ENCODE measurements at regions not wholly inside any gene's neighbourhood (a gene's known extent, or its start where the extent isn't known, plus 50 kb on each side); places are given as distances from the start of the nearest gene placed in this dataset.

GRCh38 chr6:113599444-113599843, 257.7 kb upstream of the MARCKS start:
- DNase-seq = no peak

DNA sequence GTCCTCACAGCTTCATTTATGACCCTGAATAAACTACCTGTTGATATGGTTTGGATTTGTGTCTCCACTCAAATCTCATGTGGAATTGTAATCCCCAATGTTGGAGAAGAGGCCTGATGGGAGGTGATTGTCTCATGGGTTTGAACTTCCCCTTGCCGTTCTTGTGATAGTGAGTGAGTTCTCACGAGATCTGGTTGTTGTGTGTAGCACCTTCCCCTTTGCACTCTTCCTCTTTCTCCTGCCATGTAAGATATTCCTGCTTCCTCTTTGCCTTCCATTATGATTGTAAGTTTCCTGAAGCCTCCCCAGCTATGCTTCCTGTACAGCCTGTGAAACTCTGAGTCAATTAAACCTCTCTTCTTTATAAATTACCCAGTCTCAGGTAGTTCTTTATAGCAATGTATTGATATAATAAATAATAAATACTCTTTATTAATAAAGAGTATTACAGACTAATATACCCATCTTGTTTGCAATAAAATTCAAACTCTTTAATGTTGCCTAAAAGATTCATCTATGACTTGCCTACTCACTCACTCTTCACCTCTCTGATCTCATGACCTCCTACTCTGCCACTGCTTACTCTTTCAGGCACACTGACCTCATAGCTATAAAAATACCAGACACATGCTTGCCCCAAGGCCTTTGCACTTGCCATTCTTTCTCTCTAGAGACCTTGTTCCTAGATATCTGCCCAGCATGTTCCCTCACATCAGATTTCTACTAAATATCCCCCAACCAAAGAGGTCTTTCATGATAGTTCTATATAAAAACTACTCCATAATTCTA, 256.4 kb upstream of the MARCKS start:
- DNase-seq = no peak

GRCh38 chr6:113607821-113608545, 249.2 kb upstream of the MARCKS start:
- no peak for DNase-seq

DNA sequence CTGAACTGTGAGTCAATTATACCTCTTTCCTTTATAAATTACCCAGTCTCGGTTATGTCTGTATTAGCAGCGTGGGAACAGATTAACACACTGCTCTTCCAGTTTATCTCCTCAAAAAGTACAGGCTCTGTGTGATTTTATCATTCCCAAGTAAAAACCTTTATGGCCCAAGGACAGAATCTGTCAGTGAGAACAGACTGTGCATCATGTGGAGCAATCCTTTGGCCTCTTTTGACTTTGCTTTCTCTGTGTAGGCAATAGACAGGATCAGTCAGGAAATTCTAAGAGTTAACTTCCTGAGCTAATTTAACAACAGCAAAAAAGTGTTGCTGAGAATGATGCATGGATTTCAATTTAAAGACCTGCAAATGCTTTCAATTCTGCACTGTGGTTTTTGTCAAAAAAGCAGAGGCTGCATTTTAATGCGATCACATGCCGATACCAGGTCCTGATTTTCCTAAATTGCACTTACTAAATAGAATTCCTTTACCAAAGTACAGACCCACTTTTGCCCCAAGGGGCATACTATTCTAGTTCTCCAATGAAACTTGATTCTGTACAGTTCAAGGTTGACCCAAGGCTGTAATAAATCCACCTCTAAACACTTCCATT, 246.7 kb upstream of the MARCKS start:
- no peak for DNase-seq

- no peak for DNase-seq
These were observed 240.4 kb upstream of the MARCKS start for GRCh38 chr6:113616701-113617274.

DNA sequence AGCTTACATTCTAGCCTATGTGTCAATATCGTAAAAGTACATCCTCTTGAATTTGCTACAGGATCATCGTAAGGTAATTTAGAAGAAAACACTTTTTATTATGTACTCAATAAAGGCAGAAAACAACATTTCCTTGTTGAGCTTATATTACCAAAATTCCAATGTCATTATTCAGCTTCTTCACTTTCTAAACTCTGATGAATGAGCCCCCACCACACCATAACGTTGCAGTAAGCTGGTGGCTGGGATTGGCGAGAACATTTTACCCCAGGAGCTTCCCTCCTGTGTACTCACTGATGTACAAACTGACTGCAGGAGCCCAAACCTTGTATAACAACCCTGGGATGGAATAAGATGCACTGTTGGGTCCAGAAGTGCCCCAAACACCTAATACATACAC, 238.1 kb upstream of the MARCKS start:
- DNase-seq = no peak

DNA sequence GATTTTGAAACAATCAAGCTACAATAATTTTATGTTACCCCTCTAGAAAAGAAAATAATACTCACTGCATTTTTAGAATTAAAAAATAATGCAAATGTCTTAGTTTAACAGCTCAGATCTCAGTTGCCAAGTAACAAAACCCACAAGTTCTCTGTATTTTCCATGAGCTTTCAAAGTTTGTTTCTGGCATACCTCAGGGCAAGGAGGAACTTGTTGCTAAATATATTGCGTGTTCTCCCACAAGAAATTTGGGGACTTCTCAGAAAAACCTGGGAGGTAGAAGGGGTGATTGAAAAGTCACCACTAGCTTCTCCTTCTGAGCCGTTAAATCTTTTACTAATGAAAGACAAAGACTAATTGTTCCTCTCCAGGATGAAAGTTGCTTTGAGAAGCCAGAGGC, 236.8 kb upstream of the MARCKS start:
- DNase-seq = no peak

DNA sequence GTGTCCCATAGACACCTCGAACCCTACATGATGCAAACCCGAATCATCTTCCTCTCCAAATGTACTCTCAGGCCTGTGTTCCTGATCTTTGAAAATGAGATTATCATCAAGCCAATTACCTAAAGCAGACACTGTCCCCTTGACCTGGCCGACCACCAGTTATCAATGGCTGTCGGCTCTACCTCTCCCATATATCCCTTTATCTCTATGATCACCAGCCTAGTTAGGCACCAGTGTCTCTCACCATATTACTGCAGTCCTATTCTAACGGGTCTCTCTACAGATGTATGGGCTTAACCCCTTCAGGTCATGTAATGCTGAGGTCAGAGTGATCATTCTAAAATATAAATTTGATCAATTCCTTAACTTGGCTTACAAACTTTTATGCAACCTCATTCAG, 234.9 kb upstream of the MARCKS start:
- no peak for DNase-seq

GRCh38 chr6:113623129-113623528, 234.0 kb upstream of the MARCKS start:
- DNase-seq = no peak

DNA sequence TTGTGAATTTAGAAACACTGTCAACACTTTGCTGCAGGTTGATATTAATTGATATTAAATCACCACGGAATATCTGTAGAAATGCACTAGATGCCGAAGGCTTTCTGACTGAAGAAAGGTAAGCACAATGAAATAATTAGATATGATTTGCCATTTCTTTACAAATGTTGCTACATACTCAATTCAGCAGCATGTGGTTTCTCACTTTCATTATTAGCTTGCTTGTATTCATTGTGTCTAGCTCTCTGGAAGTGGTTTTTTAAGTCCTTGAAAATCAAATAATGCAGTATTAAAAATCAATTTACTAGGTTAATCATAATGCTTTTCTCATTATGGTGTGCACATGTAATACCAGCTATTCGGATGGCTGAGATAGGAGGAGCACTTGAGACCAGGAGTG, 231.3 kb upstream of the MARCKS start:
- DNase-seq = no peak

GRCh38 chr6:113626475-113626874, 230.7 kb upstream of the MARCKS start:
- DNase-seq = no peak

- DNase-seq = no peak
These were observed 229.7 kb upstream of the MARCKS start for GRCh38 chr6:113627480-113627879.

- no peak for DNase-seq
These were observed 227.9 kb upstream of the MARCKS start for GRCh38 chr6:113629256-113629655.

GRCh38 chr6:113629975-113630737, 227.0 kb upstream of the MARCKS start:
- DNase-seq = no peak

- no peak for DNase-seq
These were observed 226.2 kb upstream of the MARCKS start for GRCh38 chr6:113630738-113631535.

GRCh38 chr6:113631666-113632065, 225.5 kb upstream of the MARCKS start:
- no peak for DNase-seq

DNA sequence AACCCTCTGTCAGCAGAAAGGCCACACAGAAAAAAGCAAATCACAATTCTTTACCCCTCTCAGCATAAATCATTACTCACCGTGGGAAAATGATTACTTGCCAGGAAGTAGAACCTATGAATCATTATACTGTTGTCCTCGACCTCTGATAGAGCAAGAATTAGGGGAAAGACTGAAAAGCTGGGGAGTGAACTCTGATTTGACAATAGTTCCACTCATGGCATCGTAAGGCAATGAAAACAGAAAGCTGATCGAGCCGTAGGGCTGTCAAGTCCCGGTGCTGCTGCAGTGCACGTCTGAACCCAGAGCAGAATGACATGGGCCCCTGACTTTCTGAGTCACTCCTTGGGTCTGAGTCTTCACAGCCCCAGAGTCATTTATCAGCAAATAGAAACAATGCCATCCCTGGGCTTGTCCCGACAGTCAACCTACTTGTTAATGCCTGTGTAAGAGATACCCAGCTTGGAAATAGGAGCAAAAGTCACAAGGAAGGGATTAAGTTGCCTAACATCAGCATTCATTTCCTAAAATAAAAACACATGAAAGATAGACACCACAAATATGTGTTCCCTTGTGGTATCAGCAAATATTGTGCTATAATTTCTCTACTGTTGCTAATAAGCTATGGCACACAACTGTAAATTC, 224.8 kb upstream of the MARCKS start:
- DNase-seq = no peak

- no peak for DNase-seq
These were observed 223.5 kb upstream of the MARCKS start for GRCh38 chr6:113633638-113634037.

DNA sequence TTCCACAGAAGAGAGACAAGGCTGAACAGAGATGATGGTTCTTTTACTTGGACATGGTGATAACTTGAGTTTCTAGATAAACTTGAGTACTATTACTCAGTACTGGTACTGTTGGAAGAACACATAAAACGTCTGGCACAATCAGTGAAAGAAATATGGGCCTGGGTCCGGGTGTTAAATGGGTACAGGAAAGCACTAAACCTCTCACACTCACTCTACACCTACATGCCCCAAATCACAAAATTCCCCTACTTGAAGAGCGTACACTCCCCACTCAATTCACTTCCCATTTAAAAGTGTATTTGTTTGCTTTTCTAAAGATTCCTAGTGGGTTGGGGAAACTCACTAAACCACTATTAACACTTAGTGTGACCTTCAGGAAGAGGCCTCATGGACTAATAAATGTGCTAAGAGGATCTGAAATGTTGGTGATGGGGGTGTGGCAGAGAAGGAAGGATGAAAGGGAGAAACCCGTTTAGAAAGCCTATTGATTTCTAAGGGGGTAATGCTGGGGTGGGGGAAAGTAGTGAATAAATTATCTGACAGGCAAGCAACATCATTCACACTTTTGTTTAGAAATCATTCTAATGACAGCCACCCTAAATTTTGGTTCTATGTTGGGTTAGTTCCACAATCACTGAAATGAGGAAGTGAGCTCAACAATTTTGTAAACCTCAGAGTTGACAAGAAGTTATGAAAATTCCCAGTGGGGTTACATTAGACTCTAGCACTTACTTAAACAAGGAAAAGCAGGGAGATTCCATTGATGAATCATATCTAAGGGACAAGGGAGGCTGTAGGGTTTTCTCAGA, 222.6 kb upstream of the MARCKS start:
- no peak for DNase-seq

- DNase-seq = no peak
These were observed 221.7 kb upstream of the MARCKS start for GRCh38 chr6:113635222-113635986.
